ENCODE measurements at regions not wholly inside any gene's neighbourhood (a gene's known extent, or its start where the extent isn't known, plus 50 kb on each side); places are given as distances from the start of the nearest gene placed in this dataset.

DNA sequence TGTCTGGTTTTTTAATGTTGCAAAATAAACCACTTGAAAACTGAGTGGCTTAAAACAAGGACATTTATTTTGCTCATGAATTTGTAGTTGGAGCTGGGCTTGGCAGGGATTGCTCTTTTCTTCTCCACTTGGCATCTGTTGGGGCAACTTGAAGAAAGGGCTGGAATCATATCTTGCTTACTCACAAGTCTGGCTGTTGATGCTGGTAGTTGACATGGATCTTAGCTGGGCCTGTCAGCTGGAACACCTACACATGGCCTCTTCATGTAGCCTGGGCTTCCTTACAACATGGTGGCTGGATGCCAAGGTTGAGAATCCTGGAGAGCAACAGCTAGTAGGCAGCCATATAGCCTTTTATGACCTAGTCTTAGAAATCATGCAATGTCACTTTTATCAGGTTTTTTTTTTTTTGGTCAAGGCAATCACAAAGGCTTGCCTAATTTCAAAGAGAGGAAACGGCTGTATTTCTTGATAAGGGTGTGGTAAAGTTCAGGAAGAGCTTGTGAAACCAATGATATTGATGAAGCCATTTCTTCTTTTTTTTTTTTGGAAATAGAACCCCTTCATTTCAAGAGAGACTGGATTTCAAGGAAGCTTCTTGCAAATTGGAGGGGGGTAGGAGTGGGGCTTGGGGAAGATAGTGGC, 262.1 kb downstream of the IL20RB start:
- DNase-seq (ENCODE audit: low read depth): no peak
- TF ChIP-seq, protein P1, sequence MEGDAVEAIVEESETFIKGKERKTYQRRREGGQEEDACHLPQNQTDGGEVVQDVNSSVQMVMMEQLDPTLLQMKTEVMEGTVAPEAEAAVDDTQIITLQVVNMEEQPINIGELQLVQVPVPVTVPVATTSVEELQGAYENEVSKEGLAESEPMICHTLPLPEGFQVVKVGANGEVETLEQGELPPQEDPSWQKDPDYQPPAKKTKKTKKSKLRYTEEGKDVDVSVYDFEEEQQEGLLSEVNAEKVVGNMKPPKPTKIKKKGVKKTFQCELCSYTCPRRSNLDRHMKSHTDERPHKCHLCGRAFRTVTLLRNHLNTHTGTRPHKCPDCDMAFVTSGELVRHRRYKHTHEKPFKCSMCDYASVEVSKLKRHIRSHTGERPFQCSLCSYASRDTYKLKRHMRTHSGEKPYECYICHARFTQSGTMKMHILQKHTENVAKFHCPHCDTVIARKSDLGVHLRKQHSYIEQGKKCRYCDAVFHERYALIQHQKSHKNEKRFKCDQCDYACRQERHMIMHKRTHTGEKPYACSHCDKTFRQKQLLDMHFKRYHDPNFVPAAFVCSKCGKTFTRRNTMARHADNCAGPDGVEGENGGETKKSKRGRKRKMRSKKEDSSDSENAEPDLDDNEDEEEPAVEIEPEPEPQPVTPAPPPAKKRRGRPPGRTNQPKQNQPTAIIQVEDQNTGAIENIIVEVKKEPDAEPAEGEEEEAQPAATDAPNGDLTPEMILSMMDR (conservative IDR thresholded peaks at IDR 0.05; ENCODE audit: low read depth, low read length): no peak
- no peak overlapping the region for H3K4me3 ChIP-seq (ENCODE audit: low read depth, low read length)

DNA sequence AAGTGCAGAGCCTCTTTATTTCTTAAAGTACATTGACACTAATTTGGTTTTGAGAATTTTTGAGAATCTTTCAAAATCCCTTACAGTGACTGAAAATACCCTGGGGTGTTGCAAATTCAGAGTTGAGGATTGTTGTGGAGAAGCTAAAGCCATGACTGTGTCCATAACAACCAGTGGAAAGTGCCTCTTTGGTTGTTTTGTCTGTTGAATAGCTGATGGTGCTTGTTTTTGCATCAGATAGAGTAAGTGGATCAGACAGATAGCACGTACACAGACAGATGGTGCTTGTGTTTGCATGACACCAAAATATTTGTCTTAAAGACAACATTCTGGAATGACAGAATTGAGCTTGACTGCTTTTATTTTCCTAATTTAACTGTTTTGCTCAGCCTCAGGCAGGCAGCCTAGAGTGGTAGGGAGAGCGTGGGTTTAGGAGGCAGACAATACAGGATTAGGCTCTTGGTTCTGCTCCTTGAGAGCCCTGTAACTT, 265.0 kb downstream of the IL20RB start:
- no peak for DNase-seq (ENCODE audit: low read depth)
- no peak overlapping the region for H3K4me3 ChIP-seq (ENCODE audit: low read depth, low read length)
- TF ChIP-seq, protein P1 (conservative IDR thresholded peaks at IDR 0.05; ENCODE audit: low read depth, low read length): no peak

DNA sequence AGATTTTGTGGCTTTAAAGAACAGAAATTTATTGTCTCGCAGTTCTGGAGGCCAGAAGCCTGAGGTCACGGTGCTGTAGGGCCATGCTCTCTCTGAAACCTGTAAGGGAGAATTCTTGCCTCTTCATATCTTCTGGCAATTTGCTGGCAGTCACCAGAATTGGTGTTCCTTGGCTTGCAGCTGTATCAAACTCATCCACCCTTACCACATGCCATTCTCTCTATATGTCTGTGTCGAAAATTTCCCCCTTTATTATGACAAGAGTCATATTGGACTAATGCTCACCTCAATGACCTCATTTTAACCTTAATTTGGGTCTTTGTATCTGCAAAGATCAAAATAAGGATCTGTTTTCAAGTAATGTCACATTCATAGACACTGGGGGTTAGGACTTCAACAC, 266.7 kb downstream of the IL20RB start:
- DNase-seq (ENCODE audit: low read depth): no peak
- TF ChIP-seq, protein P1 (conservative IDR thresholded peaks at IDR 0.05; ENCODE audit: low read depth, low read length): no peak
- H3K4me3 ChIP-seq (ENCODE audit: low read depth, low read length): no peak overlapping the region

DNA sequence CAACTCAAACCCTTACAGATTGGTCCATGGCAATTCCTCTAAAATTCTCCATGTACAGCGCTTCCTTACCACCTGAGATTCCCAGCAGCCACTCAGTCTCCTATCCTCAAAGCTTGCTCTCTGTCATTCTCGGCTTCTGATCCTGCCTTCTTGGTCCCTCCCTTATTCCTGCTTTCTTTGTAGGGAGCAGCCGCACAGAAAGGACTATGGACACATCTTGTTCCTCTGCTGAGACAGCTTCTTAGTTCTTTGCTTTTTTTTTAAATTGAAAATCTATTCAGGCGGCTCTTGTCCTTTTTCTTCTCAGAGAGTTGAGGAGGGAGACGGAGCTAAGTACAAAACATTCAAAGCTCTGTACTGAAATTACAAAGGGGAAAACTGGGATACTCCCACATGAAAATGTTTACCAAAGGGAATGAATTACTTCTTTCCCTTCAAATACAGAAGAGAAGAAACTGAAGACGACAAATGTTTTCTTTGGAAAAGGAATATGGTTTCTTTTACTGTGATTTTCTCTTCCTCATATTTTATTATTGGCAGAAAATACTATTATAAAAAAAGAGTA, 285.1 kb downstream of the IL20RB start:
- DNase-seq (ENCODE audit: low read depth): no peak
- TF ChIP-seq, protein P1 (conservative IDR thresholded peaks at IDR 0.05; ENCODE audit: low read depth, low read length): no peak
- no peak overlapping the region for H3K4me3 ChIP-seq (ENCODE audit: low read depth, low read length)

DNA sequence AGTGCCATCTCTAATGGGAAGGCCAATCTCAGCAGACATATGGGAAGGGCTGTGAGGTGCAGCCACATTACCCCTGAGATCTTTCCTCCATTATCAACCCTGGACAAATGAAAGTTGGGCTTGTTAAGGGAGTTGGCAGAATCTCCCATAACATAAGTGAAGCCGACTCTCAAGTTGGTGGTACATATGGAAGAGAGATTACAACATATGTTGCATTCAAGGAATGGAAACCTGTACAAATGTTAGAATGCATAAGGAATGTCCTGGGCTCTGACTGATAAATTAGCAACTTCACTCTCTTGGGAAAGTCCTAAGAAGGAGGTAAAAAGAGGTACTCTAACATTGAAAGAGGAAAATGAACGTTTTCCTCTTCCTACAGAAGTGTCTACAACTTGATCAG, 288.7 kb downstream of the IL20RB start:
- no peak for DNase-seq (ENCODE audit: low read depth)
- TF ChIP-seq, protein P1 (conservative IDR thresholded peaks at IDR 0.05; ENCODE audit: low read depth, low read length): no peak

DNA sequence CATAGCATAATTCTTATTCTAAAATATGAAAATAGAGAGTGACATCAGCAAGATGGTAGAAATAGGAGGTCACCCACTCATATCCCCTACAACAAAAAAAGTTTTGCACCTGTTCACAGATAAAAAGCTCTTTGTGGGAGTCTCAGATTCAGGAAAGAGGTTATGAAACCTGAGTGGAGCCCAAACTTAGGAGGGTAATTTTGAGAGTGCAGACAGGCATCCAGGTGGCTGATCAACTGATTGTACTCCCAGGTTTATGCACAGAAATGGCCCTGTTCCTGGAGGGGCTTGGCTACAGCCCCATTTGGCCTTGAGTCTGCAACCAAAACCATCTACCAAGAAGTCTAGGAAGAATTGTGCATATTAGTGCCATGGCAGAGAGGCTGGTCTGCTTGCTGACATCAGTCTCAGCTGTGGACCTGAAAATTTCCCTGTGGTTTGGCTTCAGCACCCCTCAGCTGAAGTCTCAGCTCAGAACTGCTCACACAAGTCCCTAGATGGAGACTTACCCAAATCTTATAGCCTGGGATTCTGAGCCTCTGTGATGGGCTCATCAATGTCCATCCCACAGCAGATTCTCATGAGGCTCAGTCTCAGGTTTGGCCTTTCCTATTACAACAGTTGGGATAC, 291.6 kb downstream of the IL20RB start:
- no peak overlapping the region for H3K4me3 ChIP-seq (ENCODE audit: low read depth, low read length)
- no peak for DNase-seq (ENCODE audit: low read depth)
- TF ChIP-seq, protein P1 (conservative IDR thresholded peaks at IDR 0.05; ENCODE audit: low read depth, low read length): no peak

More for the DNA sequence above, 288.7 kb downstream of the IL20RB start:
- H3K4me3 ChIP-seq (ENCODE audit: low read depth, low read length): no peak overlapping the region

All from epithelial cell of proximal tubule (primary cell).